ENCODE measurements at regions not wholly inside any gene's neighbourhood (a gene's known extent, or its start where the extent isn't known, plus 50 kb on each side); places are given as distances from the start of the nearest gene placed in this dataset.

GRCh38 chr6:71507183-71507582, 218.6 kb downstream of the OGFRL1 start:
- WGBS, 2 donors = 78 to 81% methylated on average over 5 of the region's 5 CpGs
- no peaks in the 10 kb centered on the region for H3K36me3 ChIP-seq (ENCODE audit: low read depth, missing control alignments)
- no peak for DNase-seq
- no peaks in the 10 kb centered on the region for H3K27me3 ChIP-seq
- intact Hi-C loops (cut with DNase I; ENCODE audit: low total_unique reads) = loop anchor here (10.0 kb wide), 1 partner anchor 122 kb away; no protein-coding TSS in a partner anchor
- TF ChIP-seq, protein P1, sequence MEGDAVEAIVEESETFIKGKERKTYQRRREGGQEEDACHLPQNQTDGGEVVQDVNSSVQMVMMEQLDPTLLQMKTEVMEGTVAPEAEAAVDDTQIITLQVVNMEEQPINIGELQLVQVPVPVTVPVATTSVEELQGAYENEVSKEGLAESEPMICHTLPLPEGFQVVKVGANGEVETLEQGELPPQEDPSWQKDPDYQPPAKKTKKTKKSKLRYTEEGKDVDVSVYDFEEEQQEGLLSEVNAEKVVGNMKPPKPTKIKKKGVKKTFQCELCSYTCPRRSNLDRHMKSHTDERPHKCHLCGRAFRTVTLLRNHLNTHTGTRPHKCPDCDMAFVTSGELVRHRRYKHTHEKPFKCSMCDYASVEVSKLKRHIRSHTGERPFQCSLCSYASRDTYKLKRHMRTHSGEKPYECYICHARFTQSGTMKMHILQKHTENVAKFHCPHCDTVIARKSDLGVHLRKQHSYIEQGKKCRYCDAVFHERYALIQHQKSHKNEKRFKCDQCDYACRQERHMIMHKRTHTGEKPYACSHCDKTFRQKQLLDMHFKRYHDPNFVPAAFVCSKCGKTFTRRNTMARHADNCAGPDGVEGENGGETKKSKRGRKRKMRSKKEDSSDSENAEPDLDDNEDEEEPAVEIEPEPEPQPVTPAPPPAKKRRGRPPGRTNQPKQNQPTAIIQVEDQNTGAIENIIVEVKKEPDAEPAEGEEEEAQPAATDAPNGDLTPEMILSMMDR (IDR thresholded peaks at IDR 0.05) = no peak
- TF ChIP-seq POLR2A (IDR thresholded peaks at IDR 0.05) = no peak
- H3K27ac ChIP-seq = no peak overlapping the region
- H3K9me3 ChIP-seq = no peaks in the 10 kb centered on the region
- no peak overlapping the region for H3K4me3 ChIP-seq
- H3K4me1 ChIP-seq = no peaks in the 10 kb centered on the region

DNA sequence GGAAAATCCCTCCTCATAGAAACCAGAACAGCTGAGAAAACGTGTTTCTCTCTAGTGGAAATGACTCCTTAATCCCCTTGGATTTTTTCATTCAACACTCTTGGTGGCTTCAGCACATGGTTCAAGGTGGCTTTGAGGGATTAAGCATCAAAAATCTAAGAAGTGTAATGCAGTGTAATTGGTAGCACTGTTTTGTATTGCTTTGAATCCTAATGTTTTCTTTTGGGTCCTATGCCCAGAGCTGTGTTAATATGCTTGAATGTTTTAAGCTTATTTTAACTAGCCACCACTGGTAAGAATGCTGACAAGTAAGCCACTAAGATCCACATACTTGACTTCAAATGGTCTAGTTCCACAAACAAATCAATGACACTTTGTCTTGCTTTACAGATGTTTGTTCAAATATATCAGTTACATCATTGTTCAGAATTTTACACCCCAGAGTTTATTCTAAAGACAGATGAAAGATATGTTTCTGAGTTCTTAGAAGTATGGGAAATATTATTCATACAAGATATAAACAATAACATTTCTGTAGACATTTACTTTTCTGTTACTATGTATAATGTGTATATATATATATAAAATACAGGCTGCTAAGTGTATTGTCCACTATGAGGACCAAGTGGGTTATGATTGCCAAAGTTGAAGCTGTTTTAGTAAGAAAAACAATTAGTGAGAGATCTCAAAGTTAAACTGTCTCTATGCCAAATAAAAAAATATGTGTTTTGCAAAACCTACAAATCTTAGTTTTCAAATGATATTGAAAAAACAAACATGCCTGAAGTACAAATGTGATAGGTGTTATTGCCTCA, 220.8 kb downstream of the OGFRL1 start:
- 44 to 57% methylated on average over 1 of the region's 1 CpG for WGBS, 2 donors

GRCh38 chr6:71510057-71510713, 221.6 kb downstream of the OGFRL1 start:
- Histone ChIP-seq H3K4me1 (no peaks in the 10 kb centered on the region), H3K27me3 (no peaks in the 10 kb centered on the region), H3K36me3 (ENCODE audit: low read depth, missing control alignments) (no peaks in the 10 kb centered on the region), H3K4me3 (no peak overlapping the region), H3K27ac (no peak overlapping the region), H3K9me3 (no peaks in the 10 kb centered on the region)
- 66 to 69% methylated on average over 5 of the region's 5 CpGs for WGBS, 2 donors
- TF ChIP-seq, protein P1 (IDR thresholded peaks at IDR 0.05) = peak in 2 of 3 experiments; percentile 25 to 51
- no peak for TF ChIP-seq POLR2A (IDR thresholded peaks at IDR 0.05)
- intact Hi-C loops (cut with DNase I; ENCODE audit: low total_unique reads) = no loop called here
- peak; percentile 20 for DNase-seq

More for the DNA sequence above, 220.8 kb downstream of the OGFRL1 start:
- H3K27me3 ChIP-seq = no peaks in the 10 kb centered on the region
- intact Hi-C loops (cut with DNase I; ENCODE audit: low total_unique reads) = loop anchor here (10.0 kb wide), 1 partner anchor 125 kb away; no protein-coding TSS in a partner anchor
- H3K36me3 ChIP-seq (ENCODE audit: low read depth, missing control alignments) = no peaks in the 10 kb centered on the region
- DNase-seq = no peak
- H3K9me3 ChIP-seq = no peaks in the 10 kb centered on the region
- no peaks in the 10 kb centered on the region for H3K4me1 ChIP-seq
- H3K27ac ChIP-seq = no peak overlapping the region
- no peak for TF ChIP-seq POLR2A (IDR thresholded peaks at IDR 0.05)
- TF ChIP-seq, protein P1 (IDR thresholded peaks at IDR 0.05) = no peak
- H3K4me3 ChIP-seq = no peak overlapping the region

- Histone ChIP-seq H3K27ac (no peak overlapping the region), H3K4me3 (no peak overlapping the region), H3K36me3 (ENCODE audit: low read depth, missing control alignments) (no peaks in the 10 kb centered on the region), H3K4me1 (no peaks in the 10 kb centered on the region), H3K9me3 (no peaks in the 10 kb centered on the region), H3K27me3 (no peaks in the 10 kb centered on the region)
- TF ChIP-seq POLR2A (IDR thresholded peaks at IDR 0.05) = no peak
- TF ChIP-seq, protein P1 (IDR thresholded peaks at IDR 0.05) = no peak
- intact Hi-C loops (cut with DNase I; ENCODE audit: low total_unique reads) = no loop called here
- no peak for DNase-seq
Observed at GRCh38 chr6:71510856-71511255, 222.2 kb downstream of the OGFRL1 start.

Data from testis (tissue), 2 donors.